GM18867 (cell line): ENCODE measurements at regions not wholly inside any gene's neighbourhood (a gene's known extent, or its start where the extent isn't known, plus 50 kb on each side); places are given as distances from the start of the nearest gene placed in this dataset.

Source experiments
- ATAC-seq: cut with Tn5 transposase; IDR thresholded peaks from one replicate; pipeline ENCODE4 v1.9.1; 2021; ENCODE audit warnings: mild to moderate bottlenecking, moderate library complexity; ENCODE audit not compliant: unreplicated experiment

GRCh38 chr5:165108809-165109208 is 1603.4 kb downstream of the MAT2B start:
- no peak for ATAC-seq

- no peak for ATAC-seq
These were observed 1613.8 kb downstream of the MAT2B start for GRCh38 chr5:165119175-165119574.

GRCh38 chr5:165126598-165126997 is 1621.2 kb downstream of the MAT2B start:
- no peak for ATAC-seq

- ATAC-seq, result no peak
These were observed 1622.5 kb downstream of the MAT2B start for GRCh38 chr5:165127941-165128340.

- ATAC-seq, result no peak
These were observed 1625.2 kb downstream of the MAT2B start for GRCh38 chr5:165130656-165131055.

GRCh38 chr5:165134155-165134554 is 1628.7 kb downstream of the MAT2B start:
- no peak for ATAC-seq

GRCh38 chr5:165135565-165135964 is 1630.1 kb downstream of the MAT2B start:
- ATAC-seq, result no peak

GRCh38 chr5:165137701-165138100 is 1632.3 kb downstream of the MAT2B start:
- ATAC-seq, result no peak

GRCh38 chr5:165138236-165138635 is 1632.8 kb downstream of the MAT2B start:
- no peak for ATAC-seq

GRCh38 chr5:165139262-165139661 is 1633.8 kb downstream of the MAT2B start:
- no peak for ATAC-seq

GRCh38 chr5:165139721-165140120 is 1634.3 kb downstream of the MAT2B start:
- ATAC-seq, result no peak

- ATAC-seq, result no peak
These were observed 1638.3 kb downstream of the MAT2B start for GRCh38 chr5:165143741-165144140.

- no peak for ATAC-seq
These were observed 1644.0 kb downstream of the MAT2B start for GRCh38 chr5:165149431-165149830.

GRCh38 chr5:165152058-165152457 is 1646.6 kb downstream of the MAT2B start:
- ATAC-seq, result no peak

- no peak for ATAC-seq
These were observed 1651.8 kb downstream of the MAT2B start for GRCh38 chr5:165157219-165157618.

- no peak for ATAC-seq
These were observed 1655.8 kb downstream of the MAT2B start for GRCh38 chr5:165161204-165161603.

GRCh38 chr5:165163861-165164260 is 1658.4 kb downstream of the MAT2B start:
- ATAC-seq, result no peak

- no peak for ATAC-seq
These were observed 1668.2 kb downstream of the MAT2B start for GRCh38 chr5:165173651-165174050.

- ATAC-seq, result no peak
These were observed 1669.6 kb downstream of the MAT2B start for GRCh38 chr5:165175041-165175440.

- ATAC-seq, result no peak
These were observed 1678.8 kb downstream of the MAT2B start for GRCh38 chr5:165184183-165184582.

GRCh38 chr5:165185716-165186115 is 1680.3 kb downstream of the MAT2B start:
- no peak for ATAC-seq

GRCh38 chr5:165187815-165188214 is 1682.4 kb downstream of the MAT2B start:
- ATAC-seq, result no peak

- no peak for ATAC-seq
These were observed 1683.2 kb downstream of the MAT2B start for GRCh38 chr5:165188556-165189175.
